WI38 (cell line): ENCODE measurements at regions not wholly inside any gene's neighbourhood (a gene's known extent, or its start where the extent isn't known, plus 50 kb on each side); places are given as distances from the start of the nearest gene placed in this dataset.

Source experiments
- H3K4me3 ChIP-seq: 2 replicates; pipeline ENCODE4 v1.5.1; 2011; ENCODE audit warnings: low read depth, mild to moderate bottlenecking, control low read depth, low read length
- TF ChIP-seq, protein P1 (sequence below): IDR thresholded peaks from 2 replicates; pipeline ENCODE4 v1.5.1; 2012; ENCODE audit warnings: low read depth, mild to moderate bottlenecking, control low read depth, low read length

DNA sequence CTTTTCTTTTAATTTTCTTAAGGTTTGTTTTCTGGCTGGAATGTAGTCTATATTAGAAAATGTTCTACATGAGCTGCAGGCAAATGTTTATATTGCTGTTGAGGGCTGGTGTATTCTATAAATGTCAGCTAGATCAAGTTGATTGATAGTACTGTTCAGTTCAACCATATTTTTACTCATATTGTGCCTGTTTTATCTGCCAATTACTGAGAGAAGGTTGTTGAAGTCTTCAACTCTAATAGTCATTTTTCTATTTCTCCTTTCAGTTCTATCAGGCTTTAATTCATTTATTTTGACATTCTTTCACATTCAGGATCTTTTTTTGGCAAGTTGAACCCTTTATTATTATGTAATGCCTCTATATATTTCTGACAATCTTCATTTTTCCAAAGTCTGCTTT is 93.2 kb upstream of the HS3ST3A1 start:
- no peak overlapping the region for H3K4me3 ChIP-seq
- TF ChIP-seq, protein P1, sequence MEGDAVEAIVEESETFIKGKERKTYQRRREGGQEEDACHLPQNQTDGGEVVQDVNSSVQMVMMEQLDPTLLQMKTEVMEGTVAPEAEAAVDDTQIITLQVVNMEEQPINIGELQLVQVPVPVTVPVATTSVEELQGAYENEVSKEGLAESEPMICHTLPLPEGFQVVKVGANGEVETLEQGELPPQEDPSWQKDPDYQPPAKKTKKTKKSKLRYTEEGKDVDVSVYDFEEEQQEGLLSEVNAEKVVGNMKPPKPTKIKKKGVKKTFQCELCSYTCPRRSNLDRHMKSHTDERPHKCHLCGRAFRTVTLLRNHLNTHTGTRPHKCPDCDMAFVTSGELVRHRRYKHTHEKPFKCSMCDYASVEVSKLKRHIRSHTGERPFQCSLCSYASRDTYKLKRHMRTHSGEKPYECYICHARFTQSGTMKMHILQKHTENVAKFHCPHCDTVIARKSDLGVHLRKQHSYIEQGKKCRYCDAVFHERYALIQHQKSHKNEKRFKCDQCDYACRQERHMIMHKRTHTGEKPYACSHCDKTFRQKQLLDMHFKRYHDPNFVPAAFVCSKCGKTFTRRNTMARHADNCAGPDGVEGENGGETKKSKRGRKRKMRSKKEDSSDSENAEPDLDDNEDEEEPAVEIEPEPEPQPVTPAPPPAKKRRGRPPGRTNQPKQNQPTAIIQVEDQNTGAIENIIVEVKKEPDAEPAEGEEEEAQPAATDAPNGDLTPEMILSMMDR: no peak

DNA sequence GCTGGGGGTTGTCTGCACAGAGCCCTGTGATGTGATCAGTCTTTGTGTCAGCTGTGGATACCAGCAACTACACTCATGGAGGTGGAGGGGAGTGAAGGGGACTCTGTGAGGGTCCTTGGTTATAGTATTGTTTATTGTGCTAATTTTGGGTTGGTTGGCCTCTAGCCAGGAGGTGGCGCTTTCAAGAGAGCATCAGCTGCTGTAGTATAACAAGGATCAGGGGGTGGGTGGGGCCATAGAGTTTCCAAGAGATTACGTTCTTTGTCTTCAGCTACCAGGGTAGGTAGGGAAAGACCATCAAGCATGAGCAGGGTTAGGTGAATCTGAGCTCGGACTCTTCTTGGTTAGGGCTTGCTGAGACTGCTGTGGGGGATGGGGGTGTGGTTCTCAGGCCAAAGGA is 97.1 kb upstream of the HS3ST3A1 start:
- TF ChIP-seq, protein P1: no peak
- H3K4me3 ChIP-seq: no peak overlapping the region

DNA sequence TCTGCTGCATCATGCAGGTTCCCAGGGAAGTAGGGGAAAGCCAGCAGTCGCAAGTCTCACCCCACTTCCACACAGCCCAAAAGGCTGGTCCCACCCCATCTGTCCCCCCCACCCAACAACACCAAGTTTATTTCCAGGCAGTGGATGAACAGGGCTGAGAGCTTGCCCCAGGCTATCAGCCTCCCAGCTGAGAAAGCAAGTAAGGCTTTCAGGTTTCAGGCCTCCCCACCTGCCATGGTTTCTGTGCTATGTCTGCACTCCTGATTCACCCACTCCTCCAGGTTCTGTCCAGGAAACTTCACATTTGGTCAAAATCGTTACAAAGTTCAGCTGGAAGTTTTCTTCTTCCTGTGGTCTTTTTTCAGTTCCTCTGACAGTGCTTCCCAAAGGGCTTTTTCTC is 97.5 kb upstream of the HS3ST3A1 start:
- TF ChIP-seq, protein P1: no peak
- H3K4me3 ChIP-seq: no peak overlapping the region

GRCh38 chr17:13702266-13702665 is 100.5 kb upstream of the HS3ST3A1 start:
- TF ChIP-seq, protein P1: no peak
- no peak overlapping the region for H3K4me3 ChIP-seq

- H3K4me3 ChIP-seq: no peak overlapping the region
- TF ChIP-seq, protein P1: no peak
These were observed 102.6 kb upstream of the HS3ST3A1 start for GRCh38 chr17:13704333-13704732.

GRCh38 chr17:13705221-13705620 is 103.5 kb upstream of the HS3ST3A1 start:
- TF ChIP-seq, protein P1: no peak

GRCh38 chr17:13721705-13722104 is 120.0 kb upstream of the HS3ST3A1 start:
- H3K4me3 ChIP-seq: no peak overlapping the region
- TF ChIP-seq, protein P1: no peak

More at GRCh38 chr17:13705221-13705620, 103.5 kb upstream of the HS3ST3A1 start:
- H3K4me3 ChIP-seq: no peak overlapping the region
